NCI-H2171 treated with DMSO at 0.1 percent for 48 hours (cell line): ENCODE measurements at regions not wholly inside any gene's neighbourhood (a gene's known extent, or its start where the extent isn't known, plus 50 kb on each side); places are given as distances from the start of the nearest gene placed in this dataset.

Experiments
- DNase-seq: peaks from one replicate; lab custom pipeline; 2025; lab: John Stamatoyannopoulos, UW

GRCh38 chr13:109595471-109595870, 190.9 kb downstream of the IRS2 start:
- DNase-seq: no peak

DNA sequence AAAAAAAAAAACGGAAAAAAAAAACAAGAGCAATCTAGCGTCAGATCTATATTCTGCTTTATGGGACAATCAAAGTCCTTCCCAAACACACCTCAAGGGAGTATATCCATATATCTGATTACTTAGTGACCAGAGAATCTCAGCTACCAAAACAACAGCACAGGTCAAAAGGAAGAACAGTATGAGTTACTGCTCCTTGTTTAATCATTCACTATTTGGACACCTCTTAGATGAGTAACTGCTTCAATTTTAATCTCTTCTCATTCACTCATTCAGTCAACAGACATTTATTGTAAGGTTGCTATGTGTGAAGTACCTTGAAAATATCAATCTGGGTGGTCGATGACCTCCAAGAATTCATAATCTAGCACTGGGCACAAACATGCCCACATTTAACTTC, 193.2 kb downstream of the IRS2 start:
- DNase-seq: no peak

- DNase-seq: no peak
Observed at GRCh38 chr13:109592770-109593169, 193.6 kb downstream of the IRS2 start.

DNA sequence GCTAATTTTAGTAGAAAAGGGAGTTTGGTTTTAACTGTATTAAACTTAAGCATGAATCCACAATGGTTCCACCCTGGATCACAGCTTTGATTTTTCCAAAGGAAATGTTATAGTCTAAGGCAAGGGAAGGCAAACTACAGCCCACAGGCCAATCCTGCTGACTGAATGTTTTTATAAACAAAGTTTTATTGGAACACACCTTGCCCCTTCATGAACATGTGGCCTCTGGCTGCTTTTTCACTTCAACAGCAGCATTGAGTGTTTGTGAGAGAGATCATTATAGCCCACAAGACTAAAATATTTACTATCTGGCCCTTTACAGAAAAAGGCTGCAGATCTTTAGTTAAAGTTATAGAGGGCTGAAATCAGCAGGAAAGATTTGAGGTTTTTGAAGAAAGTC, 198.7 kb downstream of the IRS2 start:
- DNase-seq: no peak

DNA sequence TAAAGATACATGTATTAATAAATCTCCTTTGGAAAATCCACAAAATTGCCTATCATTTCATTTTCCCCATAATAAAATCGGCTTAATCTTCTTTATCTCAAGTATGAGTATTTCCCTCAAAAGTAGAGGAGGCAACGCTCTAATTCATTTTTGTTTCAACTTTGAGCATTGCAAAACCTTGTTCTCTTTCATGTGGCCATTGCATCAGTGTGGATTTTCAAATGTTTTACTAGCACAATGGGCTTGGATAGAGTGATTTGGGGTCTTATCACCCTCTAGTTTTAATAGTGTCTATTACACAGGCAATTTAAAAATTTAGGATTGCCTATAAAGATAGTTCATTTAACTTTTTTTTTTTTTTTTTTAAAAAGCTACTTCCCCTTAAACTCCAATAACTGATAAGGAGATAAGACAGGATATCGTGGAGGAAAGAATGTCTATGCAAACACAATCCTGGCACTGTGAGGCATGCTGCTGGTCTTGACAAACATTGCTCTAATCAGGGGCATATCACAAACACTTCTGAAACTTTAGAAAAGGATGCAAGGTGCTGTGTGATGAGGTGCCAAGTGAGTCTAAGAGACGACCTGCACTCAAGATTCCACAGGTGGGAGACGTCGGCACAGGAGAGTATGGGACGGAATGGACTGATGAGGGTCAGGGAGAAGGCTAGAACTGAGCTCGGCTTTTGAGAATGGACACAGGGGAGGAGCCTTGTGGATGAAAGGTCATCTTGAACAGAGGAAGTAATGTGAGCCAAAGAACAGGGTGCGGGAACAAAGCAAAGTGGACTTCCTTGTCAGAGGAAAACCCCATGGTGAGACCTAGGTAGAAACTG, 199.7 kb downstream of the IRS2 start:
- DNase-seq: no peak

- DNase-seq: no peak
Observed at GRCh38 chr13:109584844-109585361, 201.5 kb downstream of the IRS2 start.

- no peak for DNase-seq
Observed at GRCh38 chr13:109577191-109577700, 209.1 kb downstream of the IRS2 start.

DNA sequence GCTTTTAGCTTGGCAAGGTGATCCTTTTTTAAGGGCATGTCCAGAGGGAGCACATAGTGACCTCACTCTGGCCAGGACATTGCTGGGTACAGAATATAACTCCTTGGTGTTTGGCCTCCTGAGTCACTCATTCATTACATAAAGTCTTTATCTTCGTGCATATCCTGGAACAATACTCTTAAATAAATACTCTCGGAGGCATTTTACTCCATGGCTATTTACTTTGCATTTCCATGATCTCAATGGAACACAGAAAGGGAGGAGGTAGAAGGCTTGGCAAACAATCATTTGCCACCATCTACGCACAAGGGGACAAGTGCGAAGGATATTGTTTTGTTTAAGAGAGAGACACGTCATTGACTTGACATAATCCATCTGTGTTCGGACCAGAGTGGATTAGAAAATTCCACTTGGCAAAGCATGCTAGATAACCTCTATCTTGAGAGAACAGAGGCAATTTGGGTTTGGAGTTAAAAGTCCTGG, 210.0 kb downstream of the IRS2 start:
- DNase-seq: no peak

DNA sequence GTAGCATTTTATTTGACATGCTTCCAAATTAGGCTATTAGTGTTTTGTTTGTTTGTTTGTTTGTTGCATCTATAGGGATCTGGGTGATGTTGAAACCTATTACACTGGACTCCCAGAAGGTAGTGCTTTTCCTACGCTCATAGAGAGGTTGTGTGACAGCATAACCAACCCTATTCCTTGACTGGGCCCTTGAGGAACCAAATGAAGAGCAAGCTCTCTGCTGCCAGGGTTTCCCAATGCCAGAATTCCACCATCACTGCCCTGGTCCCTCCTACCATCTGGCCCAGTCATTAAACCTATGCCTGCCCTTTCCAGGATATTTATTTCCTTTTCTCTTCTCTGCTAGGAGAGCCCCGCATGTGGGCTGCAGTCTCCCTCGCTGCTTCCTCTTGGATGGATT, 210.6 kb downstream of the IRS2 start:
- no peak for DNase-seq

DNA sequence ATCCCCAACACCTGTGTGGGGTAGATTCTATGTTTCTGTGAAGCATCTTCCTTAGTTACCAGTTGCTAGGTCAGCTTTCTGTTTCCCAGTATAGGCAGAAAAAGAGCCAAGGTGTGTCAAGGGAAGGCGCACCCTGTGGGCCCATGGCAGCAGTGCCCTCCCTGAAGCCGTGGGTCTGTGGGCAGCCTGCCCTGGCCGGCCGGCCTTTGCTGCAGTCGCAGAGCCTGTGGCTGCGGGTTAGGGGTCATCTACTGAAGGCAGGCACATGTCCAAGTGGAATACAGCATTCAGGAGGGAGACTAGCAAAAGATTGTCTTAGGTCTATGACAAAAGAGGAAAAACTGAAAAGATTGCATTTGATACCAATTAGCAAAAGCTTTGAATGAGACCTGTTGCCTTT, 214.0 kb downstream of the IRS2 start:
- DNase-seq: no peak

DNA sequence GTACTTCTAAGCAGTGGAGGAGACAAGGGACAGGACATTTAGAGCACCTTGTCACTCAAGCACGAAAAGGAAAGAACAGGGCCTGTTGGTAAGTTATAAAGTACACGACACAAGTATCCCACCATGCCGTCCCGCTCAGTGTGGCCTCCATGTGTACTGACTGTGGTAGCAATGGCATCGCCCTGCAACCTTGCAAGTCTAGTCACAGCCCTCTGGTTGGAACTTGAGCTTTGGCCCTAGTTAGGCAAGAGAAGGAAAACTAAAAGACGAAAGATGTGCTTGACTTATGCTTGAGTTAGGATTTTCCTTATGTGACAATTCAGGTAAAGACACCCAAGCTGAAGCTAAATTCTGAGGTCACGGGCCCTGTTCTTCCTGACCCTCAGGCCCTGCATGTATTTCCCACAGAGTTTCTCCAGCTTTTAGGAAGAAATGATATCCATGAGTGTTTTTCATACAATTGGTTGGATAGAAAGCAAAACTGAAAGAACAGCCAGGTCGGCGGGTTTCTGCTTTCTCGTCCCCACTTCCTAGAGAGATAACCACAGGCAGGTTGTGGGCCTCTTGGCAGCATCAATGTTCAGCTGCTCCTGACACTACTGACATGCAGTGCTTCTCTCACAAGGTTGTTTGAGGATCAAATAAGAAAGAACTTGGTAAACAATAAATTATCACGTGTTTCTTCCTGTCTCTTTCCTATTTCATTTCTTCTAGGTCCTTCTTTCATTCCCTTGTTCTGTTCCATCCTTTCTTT, 216.2 kb downstream of the IRS2 start:
- DNase-seq: no peak

DNA sequence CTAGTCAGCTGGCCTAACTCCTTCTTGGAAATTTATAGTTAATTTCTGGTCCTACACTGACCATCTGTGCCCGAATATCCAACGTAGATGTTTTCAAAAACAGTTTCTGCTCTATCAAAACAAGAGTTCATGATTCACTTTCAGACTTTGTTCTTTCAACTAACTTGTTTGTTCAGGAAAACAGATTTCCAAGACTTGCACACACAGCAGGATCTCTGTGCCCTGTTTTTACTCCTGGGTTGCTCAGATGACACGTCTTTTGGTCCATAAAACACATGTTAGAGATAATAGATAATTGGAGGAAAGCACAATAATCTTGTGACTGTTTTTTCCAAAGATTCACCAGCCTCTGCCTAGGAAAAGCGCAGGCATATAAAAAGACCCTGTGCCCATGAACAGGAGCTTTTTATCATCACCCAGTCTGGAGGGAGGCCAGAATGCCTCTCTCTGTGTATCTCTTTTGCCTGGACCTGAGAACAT, 218.0 kb downstream of the IRS2 start:
- DNase-seq: no peak

- DNase-seq: no peak
Observed at GRCh38 chr13:109567315-109567714, 219.1 kb downstream of the IRS2 start.

- DNase-seq: no peak
Observed at GRCh38 chr13:109565877-109566276, 220.5 kb downstream of the IRS2 start.

GRCh38 chr13:109548374-109548773, 238.0 kb downstream of the IRS2 start:
- no peak for DNase-seq

DNA sequence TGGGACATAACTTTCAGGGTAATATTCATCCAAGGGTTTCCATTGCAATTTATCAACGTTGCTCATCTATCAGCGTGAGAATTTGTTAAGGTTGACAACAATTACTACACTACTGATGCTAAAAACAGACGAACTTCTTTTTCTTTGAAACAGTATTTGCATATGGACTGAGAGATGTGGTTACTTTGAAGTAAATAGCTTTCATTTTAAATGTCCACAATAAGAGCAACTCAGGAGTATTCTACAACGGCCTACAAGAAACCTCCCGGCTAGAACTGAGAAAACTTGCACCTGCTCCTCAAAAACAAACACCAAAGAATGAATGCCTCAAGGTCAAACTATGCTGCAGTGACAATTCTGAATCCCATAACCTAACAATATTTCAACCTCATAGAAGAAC, 238.4 kb downstream of the IRS2 start:
- DNase-seq: no peak

DNA sequence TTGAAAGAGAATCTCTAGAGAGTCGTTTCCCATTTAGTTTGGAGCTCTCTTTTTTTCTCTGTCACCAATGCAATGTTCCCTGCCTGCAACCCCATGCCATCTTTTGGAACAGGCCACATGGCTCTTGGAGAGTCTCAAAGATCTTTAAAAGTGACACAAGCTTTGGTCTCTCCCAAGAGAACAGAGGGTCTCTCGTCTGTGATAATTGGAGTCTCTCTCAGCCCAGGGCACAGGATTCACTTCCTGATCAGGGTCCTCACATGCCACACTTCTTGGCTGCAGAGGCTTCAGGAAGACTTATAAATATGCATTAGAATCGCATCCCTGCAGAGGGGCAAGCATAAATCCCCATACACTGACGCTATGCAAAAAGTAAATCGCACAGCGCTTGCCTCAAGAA, 240.5 kb downstream of the IRS2 start:
- no peak for DNase-seq

- DNase-seq: no peak
Observed at GRCh38 chr13:109541081-109541480, 245.3 kb downstream of the IRS2 start.

DNA sequence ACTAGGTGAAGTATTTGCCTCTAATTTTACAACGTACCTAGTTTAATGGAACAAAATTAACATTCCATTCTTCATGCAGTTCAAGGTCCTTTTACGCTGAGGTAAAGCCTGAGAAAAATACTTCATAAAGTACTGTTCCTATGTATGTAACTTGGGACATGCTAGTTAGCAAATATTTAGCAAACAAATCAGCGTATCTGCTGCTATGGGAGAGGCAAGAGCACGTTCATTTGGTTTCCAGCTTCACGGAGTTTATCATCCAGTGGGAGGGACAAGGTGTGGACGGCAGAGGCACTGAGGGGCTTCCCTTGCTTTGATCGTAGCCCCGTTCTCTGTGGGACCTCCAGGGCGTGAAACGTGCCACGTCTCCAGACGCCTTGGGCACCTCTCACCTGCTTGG, 248.8 kb downstream of the IRS2 start:
- no peak for DNase-seq

DNA sequence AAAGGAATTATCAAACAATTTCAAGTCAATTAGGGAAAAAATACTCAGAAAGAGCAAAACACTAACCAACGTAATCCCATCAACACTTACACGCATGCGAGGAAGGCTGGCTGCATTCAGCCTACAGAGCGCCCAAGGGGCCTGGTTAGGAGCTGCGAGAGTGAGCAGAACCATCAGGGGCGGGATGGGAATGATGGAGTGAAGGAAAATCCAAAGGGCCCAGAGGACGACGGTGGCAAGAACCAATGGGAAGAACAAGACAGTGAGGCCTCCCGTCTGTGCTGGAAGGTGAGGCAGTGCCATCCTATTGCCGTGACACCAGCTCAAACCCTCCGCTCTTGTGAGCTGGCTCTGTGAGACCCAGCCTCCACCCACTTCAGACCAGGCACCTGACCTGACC, 253.0 kb downstream of the IRS2 start:
- no peak for DNase-seq

- no peak for DNase-seq
Observed at GRCh38 chr13:109529964-109530363, 256.4 kb downstream of the IRS2 start.

DNA sequence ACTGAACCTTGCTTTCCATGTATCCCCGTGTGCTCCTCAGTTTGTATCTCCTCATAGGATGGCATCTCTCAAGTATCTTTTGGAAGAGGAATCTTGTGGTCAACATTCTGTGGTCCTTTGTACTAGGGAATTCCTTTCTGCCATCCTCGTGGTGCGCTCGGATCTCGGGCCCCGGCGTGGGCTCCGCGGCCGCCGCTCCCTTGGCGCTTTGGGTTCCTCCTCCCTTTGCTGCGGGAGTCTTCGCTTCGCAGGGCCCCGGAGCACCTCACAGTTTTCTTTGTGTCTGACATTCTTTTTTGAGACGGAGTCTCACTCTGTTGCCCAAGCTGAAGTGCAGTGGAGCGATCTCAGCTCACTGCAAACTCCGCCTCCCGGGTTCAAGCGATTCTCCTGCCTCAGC, 264.7 kb downstream of the IRS2 start:
- DNase-seq: no peak

DNA sequence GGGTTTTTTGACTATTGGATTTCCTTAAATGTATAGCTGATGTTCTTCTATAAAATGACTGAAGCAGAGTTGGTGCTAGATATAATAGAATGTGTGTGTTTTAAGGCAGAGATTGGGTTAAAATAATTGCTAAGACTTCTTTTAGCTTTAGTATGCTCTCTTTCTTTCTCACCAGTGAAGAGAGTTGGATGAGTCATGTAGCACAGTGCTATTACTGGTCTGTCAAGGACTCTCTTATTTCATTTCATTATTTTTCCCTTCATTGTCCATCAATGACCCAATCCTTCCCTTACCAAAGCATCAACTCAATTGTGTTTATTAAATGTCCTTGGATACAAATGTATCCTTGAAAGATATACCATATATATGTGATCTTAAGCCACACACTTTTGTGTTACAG, 268.9 kb downstream of the IRS2 start:
- DNase-seq: no peak
